ENCODE measurements at regions not wholly inside any gene's neighbourhood (a gene's known extent, or its start where the extent isn't known, plus 50 kb on each side); places are given as distances from the start of the nearest gene placed in this dataset.
"Not testable (repeated sequence)": the region's sequence is repeated elsewhere in the genome, so short reads cannot be mapped to it uniquely, and the experiment has no call there.

GRCh38 chr7:106442476-106442875 is 157.7 kb upstream of the NAMPT start:
- no peak overlapping the region for H3K27ac ChIP-seq
- H3K9ac ChIP-seq, result no peak overlapping the region
- no peak overlapping the region for H3K4me3 ChIP-seq (IDR thresholded peaks at IDR 0.05; ENCODE audit: insufficient read depth, low read depth, low read length)
- no peak for TF ChIP-seq CTCF (conservative IDR thresholded peaks at IDR 0.05; ENCODE audit: low read depth, low read length)
- H2AFZ ChIP-seq (ENCODE audit: low read depth), result no peak overlapping the region
- no peaks in the 10 kb centered on the region for H3K4me1 ChIP-seq (ENCODE audit: low read depth, poor library complexity, severe bottlenecking)
- H4K20me1 ChIP-seq (ENCODE audit: insufficient read depth), result no peaks in the 10 kb centered on the region
- no peaks in the 10 kb centered on the region for H3K27me3 ChIP-seq (ENCODE audit: insufficient read depth, low read depth)
- H3K36me3 ChIP-seq (ENCODE audit: insufficient read depth), result no peaks in the 10 kb centered on the region
- H3K4me2 ChIP-seq, result no peak overlapping the region
- H3K79me2 ChIP-seq (ENCODE audit: insufficient read depth, low read depth), result no peaks in the 10 kb centered on the region

GRCh38 chr7:106441343-106441742 is 156.6 kb upstream of the NAMPT start:
- not testable (repeated sequence) for H4K20me1 ChIP-seq (ENCODE audit: insufficient read depth)

GRCh38 chr7:106436933-106437332 is 152.2 kb upstream of the NAMPT start:
- not testable (repeated sequence) for H2AFZ ChIP-seq (ENCODE audit: low read depth); H3K9ac ChIP-seq; H3K4me1 ChIP-seq (ENCODE audit: low read depth, poor library complexity, severe bottlenecking); H3K4me2 ChIP-seq; H3K27ac ChIP-seq; H4K20me1 ChIP-seq (ENCODE audit: insufficient read depth); H3K79me2 ChIP-seq (ENCODE audit: insufficient read depth, low read depth); H3K27me3 ChIP-seq (ENCODE audit: insufficient read depth, low read depth); H3K4me3 ChIP-seq (IDR thresholded peaks at IDR 0.05; ENCODE audit: insufficient read depth, low read depth, low read length); H3K36me3 ChIP-seq (ENCODE audit: insufficient read depth)

More at GRCh38 chr7:106441343-106441742, 156.6 kb upstream of the NAMPT start:
- not testable (repeated sequence) for H3K4me2 ChIP-seq; H3K36me3 ChIP-seq (ENCODE audit: insufficient read depth); H3K27me3 ChIP-seq (ENCODE audit: insufficient read depth, low read depth); H3K4me3 ChIP-seq (IDR thresholded peaks at IDR 0.05; ENCODE audit: insufficient read depth, low read depth, low read length); H3K27ac ChIP-seq; H2AFZ ChIP-seq (ENCODE audit: low read depth); H3K4me1 ChIP-seq (ENCODE audit: low read depth, poor library complexity, severe bottlenecking); H3K79me2 ChIP-seq (ENCODE audit: insufficient read depth, low read depth); H3K9ac ChIP-seq

GRCh38 chr7:106433377-106433776 is 148.6 kb upstream of the NAMPT start:
- no peak overlapping the region for H3K27ac ChIP-seq
- no peaks in the 10 kb centered on the region for H3K4me1 ChIP-seq (ENCODE audit: low read depth, poor library complexity, severe bottlenecking)
- H3K9ac ChIP-seq, result no peak overlapping the region
- H3K4me2 ChIP-seq, result no peak overlapping the region
- H3K4me3 ChIP-seq (IDR thresholded peaks at IDR 0.05; ENCODE audit: insufficient read depth, low read depth, low read length), result no peak overlapping the region
- no peak overlapping the region for H2AFZ ChIP-seq (ENCODE audit: low read depth)
- H4K20me1 ChIP-seq (ENCODE audit: insufficient read depth), result no peaks in the 10 kb centered on the region
- no peaks in the 10 kb centered on the region for H3K27me3 ChIP-seq (ENCODE audit: insufficient read depth, low read depth)
- H3K79me2 ChIP-seq (ENCODE audit: insufficient read depth, low read depth), result no peaks in the 10 kb centered on the region
- H3K36me3 ChIP-seq (ENCODE audit: insufficient read depth), result no peaks in the 10 kb centered on the region
- no peak for TF ChIP-seq CTCF (conservative IDR thresholded peaks at IDR 0.05; ENCODE audit: low read depth, low read length)

GRCh38 chr7:106430535-106431455 is 146.0 kb upstream of the NAMPT start:
- TF ChIP-seq CTCF (conservative IDR thresholded peaks at IDR 0.05; ENCODE audit: low read depth, low read length), result no peak
- no peaks in the 10 kb centered on the region for H3K79me2 ChIP-seq (ENCODE audit: insufficient read depth, low read depth)
- peaks cover 1% of the 10 kb centered on the region for H3K4me1 ChIP-seq (ENCODE audit: low read depth, poor library complexity, severe bottlenecking)

More at GRCh38 chr7:106430535-106431455, 146.0 kb upstream of the NAMPT start:
- Histone ChIP-seq H2AFZ (ENCODE audit: low read depth) (no peak overlapping the region), H3K4me3 (IDR thresholded peaks at IDR 0.05; ENCODE audit: insufficient read depth, low read depth, low read length) (no peak overlapping the region), H3K9ac (no peak overlapping the region), H3K27ac (no peak overlapping the region), H3K36me3 (ENCODE audit: insufficient read depth) (no peaks in the 10 kb centered on the region), H3K27me3 (ENCODE audit: insufficient read depth, low read depth) (no peaks in the 10 kb centered on the region), H3K4me2 (no peak overlapping the region), H4K20me1 (ENCODE audit: insufficient read depth) (no peaks in the 10 kb centered on the region)
